Tibial artery (tissue), 4 donors: ENCODE measurements at regions not wholly inside any gene's neighbourhood (a gene's known extent, or its start where the extent isn't known, plus 50 kb on each side); places are given as distances from the start of the nearest gene placed in this dataset.

Source experiments
- DNase-seq, 2 donors: peaks; one replicate each; pipeline ENCODE4 v3.0.0-alpha.2; 2019
- H3K27ac ChIP-seq, 2 donors: fragments of 200-600 bp; sonication (generic) in 1 of 2; 1 replicate in 1 of 2; 2 replicates in 1 of 2; pipeline ENCODE4 v1.5.1; 2018 to 2019; ENCODE audit warnings: mild to moderate bottlenecking in 1 of 2
- H3K27me3 ChIP-seq, 2 donors: fragments of 200-600 bp; sonication (generic) in 1 of 2; one replicate each; pipeline versions ENCODE4 v1.5.1 to v1.6.0; 2016 to 2019
- H3K36me3 ChIP-seq, 3 donors: fragments of 200-600 bp; sonication (generic) in 2 of 3; one replicate each; pipeline ENCODE4 v1.5.1; 2016 to 2019; ENCODE audit warnings: mild to moderate bottlenecking in 2 of 3
- H3K4me1 ChIP-seq, 4 donors: fragments of 200-600 bp; sonication (generic) in 2 of 4; 1 replicate in 3 of 4; 2 replicates in 1 of 4; pipeline ENCODE4 v1.5.1; 2016 to 2019
- H3K4me3 ChIP-seq, 2 donors: fragments of 200-600 bp; sonication (generic) in 1 of 2; 1 replicate in 1 of 2; 2 replicates in 1 of 2; pipeline ENCODE4 v1.5.1; 2018 to 2019; ENCODE audit warnings: mild to moderate bottlenecking in 2 of 2
- H3K9me3 ChIP-seq, 3 donors: fragments of 200-600 bp; sonication (generic) in 1 of 3; one replicate each; pipeline ENCODE4 v1.5.1; 2016 to 2019
- CTCF ChIP-seq, 2 experiments: fragments of 200-600 bp in 1 of 2; fragments of 450-650 bp in 1 of 2; IDR thresholded peaks; one replicate each; pipeline ENCODE4 v1.5.1; 2017 to 2019; ENCODE audit warnings: antibody characterized with exemption in 2 of 2, mild to moderate bottlenecking in 1 of 2, moderate library complexity in 1 of 2
- intact Hi-C: fragments of 100-400 bp; cut with DNase I; formaldehyde crosslinking; loops from one replicate; pipeline ENCODE4 v1.15.0; 2023; ENCODE audit warnings: low total_unique reads

- no peak overlapping the region for H3K4me3 ChIP-seq
- no peaks in the 10 kb centered on the region for H3K4me1 ChIP-seq
- no peak for TF ChIP-seq CTCF (IDR thresholded peaks at IDR 0.05)
- no peaks in the 10 kb centered on the region for H3K9me3 ChIP-seq
- intact Hi-C loops: no loop called here
- no peaks in the 10 kb centered on the region for H3K36me3 ChIP-seq
- H3K27ac ChIP-seq: no peak overlapping the region
- no peaks in the 10 kb centered on the region for H3K27me3 ChIP-seq
- DNase-seq: no peak
These were observed 156.3 kb upstream of the CCDC68 start for GRCh38 chr18:55115606-55116005.

GRCh38 chr18:55114876-55115275, 155.6 kb upstream of the CCDC68 start:
- DNase-seq: no peak
- no peaks in the 10 kb centered on the region for H3K9me3 ChIP-seq
- no peaks in the 10 kb centered on the region for H3K4me1 ChIP-seq
- no peaks in the 10 kb centered on the region for H3K36me3 ChIP-seq
- TF ChIP-seq CTCF (IDR thresholded peaks at IDR 0.05): no peak
- intact Hi-C loops: no loop called here
- no peak overlapping the region for H3K4me3 ChIP-seq
- H3K27me3 ChIP-seq: no peaks in the 10 kb centered on the region
- H3K27ac ChIP-seq: no peak overlapping the region

GRCh38 chr18:55113800-55114199, 154.5 kb upstream of the CCDC68 start:
- TF ChIP-seq CTCF (IDR thresholded peaks at IDR 0.05): no peak
- Histone ChIP-seq H3K4me1 (no peaks in the 10 kb centered on the region), H3K9me3 (no peaks in the 10 kb centered on the region), H3K4me3 (no peak overlapping the region), H3K27ac (no peak overlapping the region), H3K36me3 (no peaks in the 10 kb centered on the region), H3K27me3 (no peaks in the 10 kb centered on the region)
- DNase-seq: no peak
- intact Hi-C loops: no loop called here

GRCh38 chr18:55111271-55111670, 152.0 kb upstream of the CCDC68 start:
- TF ChIP-seq CTCF (IDR thresholded peaks at IDR 0.05): no peak
- Histone ChIP-seq H3K4me1 (no peaks in the 10 kb centered on the region), H3K27ac (no peak overlapping the region), H3K27me3 (no peaks in the 10 kb centered on the region), H3K9me3 (no peaks in the 10 kb centered on the region), H3K36me3 (no peaks in the 10 kb centered on the region), H3K4me3 (no peak overlapping the region)
- intact Hi-C loops: no loop called here
- DNase-seq: no peak

GRCh38 chr18:55110436-55110835, 151.2 kb upstream of the CCDC68 start:
- no peak overlapping the region for H3K4me3 ChIP-seq
- TF ChIP-seq CTCF (IDR thresholded peaks at IDR 0.05): no peak

GRCh38 chr18:55109818-55110414, 150.7 kb upstream of the CCDC68 start:
- H3K27ac ChIP-seq: no peak overlapping the region
- no peaks in the 10 kb centered on the region for H3K4me1 ChIP-seq
- intact Hi-C loops: no loop called here

More at GRCh38 chr18:55110436-55110835, 151.2 kb upstream of the CCDC68 start:
- H3K9me3 ChIP-seq: no peaks in the 10 kb centered on the region
- H3K27ac ChIP-seq: no peak overlapping the region
- no peaks in the 10 kb centered on the region for H3K4me1 ChIP-seq
- no peak for DNase-seq
- intact Hi-C loops: no loop called here
- H3K27me3 ChIP-seq: no peaks in the 10 kb centered on the region
- no peaks in the 10 kb centered on the region for H3K36me3 ChIP-seq

More at GRCh38 chr18:55109818-55110414, 150.7 kb upstream of the CCDC68 start:
- no peak for DNase-seq
- Histone ChIP-seq H3K36me3 (no peaks in the 10 kb centered on the region), H3K4me3 (no peak overlapping the region), H3K27me3 (no peaks in the 10 kb centered on the region), H3K9me3 (no peaks in the 10 kb centered on the region)
- TF ChIP-seq CTCF (IDR thresholded peaks at IDR 0.05): no peak
